ENCODE measurements at regions not wholly inside any gene's neighbourhood (a gene's known extent, or its start where the extent isn't known, plus 50 kb on each side); places are given as distances from the start of the nearest gene placed in this dataset.
A peak's percentile ranks its signal among the peaks of the same experiment; 100 is the strongest.
"Not testable (repeated sequence)": the region's sequence is repeated elsewhere in the genome, so short reads cannot be mapped to it uniquely, and the experiment has no call there.

- no peak for DNase-seq (ENCODE audit: low read depth in 2 of 2)
These were observed 379.8 kb upstream of the FANCL start for GRCh38 chr2:58620896-58621295.

- DNase-seq (ENCODE audit: low read depth in 2 of 2): no peak
These were observed 379.0 kb upstream of the FANCL start for GRCh38 chr2:58620093-58620492.

- DNase-seq (ENCODE audit: low read depth in 2 of 2): no peak
These were observed 375.8 kb upstream of the FANCL start for GRCh38 chr2:58616961-58617360.

- DNase-seq (ENCODE audit: low read depth in 2 of 2): no peak
These were observed 373.1 kb upstream of the FANCL start for GRCh38 chr2:58614219-58614618.

GRCh38 chr2:58612973-58613372, 371.8 kb upstream of the FANCL start:
- DNase-seq (ENCODE audit: low read depth in 2 of 2): no peak

GRCh38 chr2:58609326-58609725, 368.2 kb upstream of the FANCL start:
- DNase-seq (ENCODE audit: low read depth in 2 of 2): no peak

GRCh38 chr2:58608146-58608545, 367.0 kb upstream of the FANCL start:
- DNase-seq (ENCODE audit: low read depth in 2 of 2): no peak

- DNase-seq (ENCODE audit: low read depth in 2 of 2): no peak
These were observed 366.3 kb upstream of the FANCL start for GRCh38 chr2:58607448-58607847.

GRCh38 chr2:58606799-58607198, 365.7 kb upstream of the FANCL start:
- no peak for DNase-seq (ENCODE audit: low read depth in 2 of 2)

- no peak for DNase-seq (ENCODE audit: low read depth in 2 of 2)
These were observed 363.0 kb upstream of the FANCL start for GRCh38 chr2:58604096-58604495.

- no peak for DNase-seq (ENCODE audit: low read depth in 2 of 2)
These were observed 359.9 kb upstream of the FANCL start for GRCh38 chr2:58601017-58601416.

GRCh38 chr2:58598171-58598570, 357.0 kb upstream of the FANCL start:
- no peak for DNase-seq (ENCODE audit: low read depth in 2 of 2)

- no peak for DNase-seq (ENCODE audit: low read depth in 2 of 2)
These were observed 354.6 kb upstream of the FANCL start for GRCh38 chr2:58595714-58596113.

- no peak for DNase-seq (ENCODE audit: low read depth in 2 of 2)
These were observed 353.6 kb upstream of the FANCL start for GRCh38 chr2:58594762-58595161.

GRCh38 chr2:58594175-58594574, 353.1 kb upstream of the FANCL start:
- no peak for DNase-seq (ENCODE audit: low read depth in 2 of 2)

GRCh38 chr2:58586178-58586577, 345.1 kb upstream of the FANCL start:
- DNase-seq (ENCODE audit: low read depth in 2 of 2): not testable (repeated sequence)

GRCh38 chr2:58585233-58585632, 344.1 kb upstream of the FANCL start:
- no peak for DNase-seq (ENCODE audit: low read depth in 2 of 2)

GRCh38 chr2:58584606-58585118, 343.5 kb upstream of the FANCL start:
- no peak for DNase-seq (ENCODE audit: low read depth in 2 of 2)

- no peak for DNase-seq (ENCODE audit: low read depth in 2 of 2)
These were observed 337.2 kb upstream of the FANCL start for GRCh38 chr2:58578276-58578675.

- DNase-seq (ENCODE audit: low read depth in 2 of 2): no peak
These were observed 333.7 kb upstream of the FANCL start for GRCh38 chr2:58574873-58575272.

- no peak for DNase-seq (ENCODE audit: low read depth in 2 of 2)
These were observed 331.6 kb upstream of the FANCL start for GRCh38 chr2:58572731-58573130.

- DNase-seq (ENCODE audit: low read depth in 2 of 2): peak; percentile 39
These were observed 330.2 kb upstream of the FANCL start for GRCh38 chr2:58571181-58571852.

GRCh38 chr2:58569475-58570185, 328.5 kb upstream of the FANCL start:
- DNase-seq (ENCODE audit: low read depth in 2 of 2): no peak

All from fibroblast of skin of left quadriceps (primary cell).